ENCODE measurements at regions not wholly inside any gene's neighbourhood (a gene's known extent, or its start where the extent isn't known, plus 50 kb on each side); places are given as distances from the start of the nearest gene placed in this dataset.
A peak's percentile ranks its signal among the peaks of the same experiment; 100 is the strongest.
"Not testable (repeated sequence)": the region's sequence is repeated elsewhere in the genome, so short reads cannot be mapped to it uniquely, and the experiment has no call there.

DNA sequence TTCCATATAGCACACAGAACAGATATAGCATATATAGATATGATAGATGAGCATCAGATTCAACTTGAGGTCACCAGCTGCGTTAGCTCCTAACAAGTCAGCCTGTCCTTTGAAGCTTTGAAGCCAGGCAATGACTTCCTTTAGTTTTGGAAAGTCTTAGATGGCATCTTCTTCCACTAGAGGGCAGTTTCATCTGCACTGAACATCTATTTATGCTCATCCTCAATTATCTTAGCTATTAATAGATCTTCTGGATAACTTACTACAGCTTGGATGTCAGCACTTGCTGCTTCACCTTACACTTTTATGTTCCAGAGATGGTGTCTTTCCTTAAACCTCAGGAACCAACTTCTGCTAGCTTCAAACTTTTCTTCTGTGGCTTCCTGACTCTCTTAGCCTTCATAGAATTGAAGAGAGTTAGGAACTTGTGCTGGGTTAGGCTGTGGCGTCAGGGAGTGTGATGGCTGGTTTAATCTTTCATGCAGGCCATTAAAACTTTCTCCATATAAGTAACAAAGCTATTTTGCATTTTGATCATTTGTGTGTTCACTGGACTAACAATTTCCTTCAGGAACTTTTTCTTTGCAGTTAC is 1401.4 kb downstream of the EFNA5 start:
- no peaks in the 10 kb centered on the region for H3K27me3 Mint-ChIP-seq (ENCODE audit: insufficient read depth)
- H3K9me3 ChIP-seq (ENCODE audit: control insufficient read depth, low read length), result peaks cover 5% of the 10 kb centered on the region
- H3K9ac ChIP-seq (ENCODE audit: extremely low read depth, low read length, poor library complexity, severe bottlenecking), result no peak overlapping the region
- no peaks in the 10 kb centered on the region for H3K4me1 ChIP-seq (ENCODE audit: control insufficient read depth, insufficient read depth, low read length)
- H3K36me3 ChIP-seq (ENCODE audit: control insufficient read depth, insufficient read depth, low read length), result no peaks in the 10 kb centered on the region
- no peaks in the 10 kb centered on the region for H3K36me3 Mint-ChIP-seq (ENCODE audit: low read depth)
- peak; percentile 82 for TF ChIP-seq CTCF (conservative IDR thresholded peaks at IDR 0.05)
- H3K27me3 ChIP-seq (ENCODE audit: control insufficient read depth, insufficient read depth, low read length, poor library complexity, severe bottlenecking), result no peaks in the 10 kb centered on the region
- 91% methylated on average over 2 of the region's 2 CpGs; no CpG with 5 or more reads in 1 of the 2 experiments for WGBS, 2 experiments (ENCODE audit: insufficient coverage in 1 of 2, insufficient read length in 1 of 2)
- no peak overlapping the region for H3K27ac ChIP-seq (ENCODE audit: low read depth, low read length)
- DNase-seq, result no peak
- no peak overlapping the region for H3K4me3 ChIP-seq (ENCODE audit: low read length)
- no peak overlapping the region for H3K4me3 Mint-ChIP-seq
- H3K9me3 Mint-ChIP-seq, result peaks cover 12% of the 10 kb centered on the region
- H3K4me1 Mint-ChIP-seq, result no peaks in the 10 kb centered on the region
- no peak overlapping the region for H3K27ac Mint-ChIP-seq

- TF ChIP-seq CTCF (conservative IDR thresholded peaks at IDR 0.05), result no peak
Measured at GRCh38 chr5:106267256-106267655, 1403.5 kb downstream of the EFNA5 start.

DNA sequence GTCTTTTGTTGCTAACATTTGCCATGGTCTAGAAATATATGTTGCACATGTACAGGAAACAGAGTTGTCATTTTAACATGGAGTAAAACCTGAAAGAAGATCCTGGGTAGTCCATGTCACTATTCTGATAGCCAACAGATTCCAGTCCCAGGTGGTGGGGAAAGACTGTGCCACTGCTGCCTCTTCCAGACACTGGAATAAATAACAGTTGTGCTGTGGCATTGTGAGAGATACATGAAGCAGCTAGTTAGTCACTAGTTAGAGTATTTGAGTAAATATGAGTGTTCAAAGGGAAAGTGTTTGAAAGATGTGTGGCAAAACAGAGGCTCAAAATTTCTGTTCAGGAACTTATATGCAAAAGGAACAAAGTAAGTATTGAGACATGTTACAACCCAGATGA is 1408.3 kb downstream of the EFNA5 start:
- Mint-ChIP-seq H3K27me3 (ENCODE audit: insufficient read depth) (no peaks in the 10 kb centered on the region), H3K4me1 (peaks cover 13% of the 10 kb centered on the region), H3K27ac (no peak overlapping the region), H3K4me3 (no peak overlapping the region), H3K36me3 (ENCODE audit: low read depth) (no peaks in the 10 kb centered on the region), H3K9me3 (no peaks in the 10 kb centered on the region)
- no peak for DNase-seq
- no peak overlapping the region for H3K27ac ChIP-seq (ENCODE audit: low read depth, low read length)
- H3K27me3 ChIP-seq (ENCODE audit: control insufficient read depth, insufficient read depth, low read length, poor library complexity, severe bottlenecking), result no peaks in the 10 kb centered on the region
- no peaks in the 10 kb centered on the region for H3K36me3 ChIP-seq (ENCODE audit: control insufficient read depth, insufficient read depth, low read length)
- H3K9ac ChIP-seq (ENCODE audit: extremely low read depth, low read length, poor library complexity, severe bottlenecking), result no peak overlapping the region
- H3K4me3 ChIP-seq (ENCODE audit: low read length), result no peak overlapping the region
- H3K4me1 ChIP-seq (ENCODE audit: control insufficient read depth, insufficient read depth, low read length), result no peaks in the 10 kb centered on the region
- TF ChIP-seq CTCF (conservative IDR thresholded peaks at IDR 0.05), result no peak
- H3K9me3 ChIP-seq (ENCODE audit: control insufficient read depth, low read length), result no peaks in the 10 kb centered on the region

More at GRCh38 chr5:106267256-106267655, 1403.5 kb downstream of the EFNA5 start:
- H3K27me3 Mint-ChIP-seq (ENCODE audit: insufficient read depth), result no peaks in the 10 kb centered on the region
- H3K36me3 Mint-ChIP-seq (ENCODE audit: low read depth), result no peaks in the 10 kb centered on the region
- H3K4me3 Mint-ChIP-seq, result no peak overlapping the region
- WGBS, 2 experiments (ENCODE audit: insufficient coverage in 1 of 2, insufficient read length in 1 of 2), result 90% methylated on average over 2 of the region's 3 CpGs; no CpG with 5 or more reads in 1 of the 2 experiments
- H3K36me3 ChIP-seq (ENCODE audit: control insufficient read depth, insufficient read depth, low read length), result no peaks in the 10 kb centered on the region
- peaks cover under 1% of the 10 kb centered on the region for H3K9me3 Mint-ChIP-seq
- H3K9ac ChIP-seq (ENCODE audit: extremely low read depth, low read length, poor library complexity, severe bottlenecking), result no peak overlapping the region
- no peak overlapping the region for H3K27ac ChIP-seq (ENCODE audit: low read depth, low read length)
- H3K4me1 Mint-ChIP-seq, result no peaks in the 10 kb centered on the region
- H3K4me1 ChIP-seq (ENCODE audit: control insufficient read depth, insufficient read depth, low read length), result no peaks in the 10 kb centered on the region
- no peak overlapping the region for H3K27ac Mint-ChIP-seq
- no peaks in the 10 kb centered on the region for H3K9me3 ChIP-seq (ENCODE audit: control insufficient read depth, low read length)
- no peaks in the 10 kb centered on the region for H3K27me3 ChIP-seq (ENCODE audit: control insufficient read depth, insufficient read depth, low read length, poor library complexity, severe bottlenecking)
- H3K4me3 ChIP-seq (ENCODE audit: low read length), result no peak overlapping the region
- DNase-seq, result no peak

DNA sequence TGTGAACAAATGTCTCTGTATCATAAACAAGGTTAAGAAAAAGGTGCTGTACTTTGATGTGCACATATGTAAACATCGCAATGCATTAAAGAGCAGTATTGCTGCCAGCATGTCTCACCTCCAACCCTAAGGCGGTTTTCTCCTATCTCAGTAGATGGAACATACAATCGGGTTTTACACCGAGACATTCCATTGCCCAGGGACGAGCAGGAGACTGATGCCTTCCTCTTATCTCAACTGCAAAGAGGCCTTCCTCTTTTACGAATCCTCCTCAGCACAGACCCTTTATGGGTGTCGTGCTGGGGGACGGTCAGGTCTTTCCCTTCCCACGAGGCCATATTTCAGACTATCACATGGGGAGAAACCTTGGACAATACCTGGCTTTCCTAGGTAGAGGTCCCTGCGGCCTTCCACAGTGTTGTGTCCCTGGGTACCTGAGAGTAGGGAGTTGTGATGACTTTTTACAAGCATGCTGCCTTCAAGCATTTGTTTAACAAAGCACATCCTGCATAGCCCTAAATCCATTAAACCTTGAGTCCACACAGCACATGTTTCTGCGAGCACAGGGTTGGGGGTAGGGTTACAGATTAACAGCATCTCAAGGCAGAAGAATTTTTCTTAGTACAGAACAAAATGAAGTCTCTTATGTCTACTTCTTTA is 1411.2 kb downstream of the EFNA5 start:
- H3K27ac ChIP-seq (ENCODE audit: low read depth, low read length); H3K9ac ChIP-seq (ENCODE audit: extremely low read depth, low read length, poor library complexity, severe bottlenecking); H3K9me3 ChIP-seq (ENCODE audit: control insufficient read depth, low read length); H3K27ac Mint-ChIP-seq; H3K27me3 Mint-ChIP-seq (ENCODE audit: insufficient read depth); H3K4me1 ChIP-seq (ENCODE audit: control insufficient read depth, insufficient read depth, low read length); H3K36me3 Mint-ChIP-seq (ENCODE audit: low read depth); H3K4me3 ChIP-seq (ENCODE audit: low read length); H3K27me3 ChIP-seq (ENCODE audit: control insufficient read depth, insufficient read depth, low read length, poor library complexity, severe bottlenecking); H3K4me3 Mint-ChIP-seq; DNase-seq; H3K36me3 ChIP-seq (ENCODE audit: control insufficient read depth, insufficient read depth, low read length); H3K9me3 Mint-ChIP-seq: not testable (repeated sequence)
- 71 to 77% methylated on average over 5 to 10 of the region's 11 CpGs for WGBS, 2 experiments (ENCODE audit: insufficient coverage in 1 of 2, insufficient read length in 1 of 2)
- H3K4me1 Mint-ChIP-seq, result peaks cover 13% of the 10 kb centered on the region

Measured in endodermal cell (in vitro differentiated cells).